GM19240 (cell line): ENCODE measurements at regions not wholly inside any gene's neighbourhood (a gene's known extent, or its start where the extent isn't known, plus 50 kb on each side); places are given as distances from the start of the nearest gene placed in this dataset.

Source experiments
- DNase-seq: peaks from one replicate; pipeline ENCODE4 v3.0.0; 2011; ENCODE audit warnings: low spot score; ENCODE audit not compliant: insufficient read length

- no peak for DNase-seq
Observed at GRCh38 chr1:216825557-216825956, 102.3 kb upstream of the ESRRG start.

- no peak for DNase-seq
Observed at GRCh38 chr1:216824511-216824910, 101.3 kb upstream of the ESRRG start.

- DNase-seq: no peak
Observed at GRCh38 chr1:216823731-216824130, 100.5 kb upstream of the ESRRG start.

- no peak for DNase-seq
Observed at GRCh38 chr1:216822480-216822879, 99.3 kb upstream of the ESRRG start.

- no peak for DNase-seq
Observed at GRCh38 chr1:216820345-216820744, 97.1 kb upstream of the ESRRG start.

- DNase-seq: no peak
Observed at GRCh38 chr1:216818284-216818683, 95.1 kb upstream of the ESRRG start.

- DNase-seq: no peak
Observed at GRCh38 chr1:216815260-216816131, 92.3 kb upstream of the ESRRG start.

- DNase-seq: no peak
Observed at GRCh38 chr1:216814576-216815259, 91.5 kb upstream of the ESRRG start.

- no peak for DNase-seq
Observed at GRCh38 chr1:216812966-216813365, 89.7 kb upstream of the ESRRG start.

GRCh38 chr1:216809649-216810048, 86.4 kb upstream of the ESRRG start:
- DNase-seq: no peak

GRCh38 chr1:216807696-216808095, 84.5 kb upstream of the ESRRG start:
- no peak for DNase-seq

- no peak for DNase-seq
Observed at GRCh38 chr1:216805953-216806352, 82.7 kb upstream of the ESRRG start.

- DNase-seq: no peak
Observed at GRCh38 chr1:216805233-216805632, 82.0 kb upstream of the ESRRG start.

- no peak for DNase-seq
Observed at GRCh38 chr1:216804111-216804510, 80.9 kb upstream of the ESRRG start.

GRCh38 chr1:216794586-216794985, 71.4 kb upstream of the ESRRG start:
- DNase-seq: no peak

GRCh38 chr1:216793973-216794372, 70.7 kb upstream of the ESRRG start:
- no peak for DNase-seq

GRCh38 chr1:216793303-216793702, 70.1 kb upstream of the ESRRG start:
- DNase-seq: no peak

- DNase-seq: no peak
Observed at GRCh38 chr1:216788671-216789070, 65.4 kb upstream of the ESRRG start.

- no peak for DNase-seq
Observed at GRCh38 chr1:216785737-216786136, 62.5 kb upstream of the ESRRG start.

GRCh38 chr1:216785221-216785620, 62.0 kb upstream of the ESRRG start:
- DNase-seq: no peak

GRCh38 chr1:216779686-216780085, 56.5 kb upstream of the ESRRG start:
- DNase-seq: no peak

GRCh38 chr1:216778737-216779136, 55.5 kb upstream of the ESRRG start:
- DNase-seq: no peak

- no peak for DNase-seq
Observed at GRCh38 chr1:216777148-216777547, 53.9 kb upstream of the ESRRG start.
